HCT116 (cell line): ENCODE measurements at regions not wholly inside any gene's neighbourhood (a gene's known extent, or its start where the extent isn't known, plus 50 kb on each side); places are given as distances from the start of the nearest gene placed in this dataset.

Source experiments
- ATAC-seq: fragments of 200-7000 bp; cut with Tn5 transposase; 2 replicates; pipeline ENCODE4 v1.9.1; 2020; ENCODE audit warnings: mild to moderate bottlenecking, moderate library complexity
- BruUV-seq: library from RNA; stranded (reverse); fragments of 400-500 nt; replicated peaks from 2 replicates; lab custom pipeline; 2021; lab: Mats Ljungman, UMichigan
- CTCF ChIA-PET: fragments of 300-600 bp; sonication (Branson Sonifier 250); formaldehyde crosslinking; loops from one replicate; lab custom pipeline; 2021; ENCODE audit warnings: antibody characterized with exemption; lab: Charles Lee
- POLR2A ChIA-PET: fragments of 300-600, 350-600 bp; sonication (Branson Sonifier 250); formaldehyde crosslinking; loops from one replicate; lab custom pipeline; 2021; ENCODE audit warnings: antibody characterized with exemption; lab: Charles Lee
- RAD21 ChIA-PET, 2 experiments: fragments of 300-600 bp; sonication (Branson Sonifier 250); formaldehyde crosslinking; loops; one replicate each; lab custom pipeline; 2023; ENCODE audit warnings: low total read pairs in 2 of 2; ENCODE audit not compliant: uncharacterized antibody in 2 of 2, unreplicated experiment in 2 of 2, low non-redundant PET in 1 of 2; lab: Charles Lee
- DNase-seq: peaks from one replicate; pipeline ENCODE4 v3.0.0-alpha.2; 2010; ENCODE audit warnings: low read depth, low spot score
- H2AFZ ChIP-seq: fragments of 200-600 bp; shearing (Covaris generic), sonication (generic); 2 replicates; pipeline ENCODE4 v1.6.1; 2017; ENCODE audit warnings: low read depth, mixed run types, mixed read lengths, antibody characterized with exemption, low read length; ENCODE audit not compliant: poor library complexity, severe bottlenecking
- H3K27ac ChIP-seq: 2 replicates; pipeline ENCODE4 v1.5.1; 2012; ENCODE audit warnings: low read depth, low read length
- H3K27me3 ChIP-seq: fragments of 200-600 bp; sonication (generic); 2 replicates; pipeline ENCODE4 v1.6.1; 2016; ENCODE audit warnings: mixed run types, low read length, mixed read lengths; ENCODE audit not compliant: insufficient read depth
- H3K36me3 ChIP-seq, 2 experiments: fragments of 200-500 bp in 1 of 2; fragments of 200-600 bp in 1 of 2; sonication (Bioruptor generic) in 1 of 2; sonication (generic) in 1 of 2; 2 replicates each; pipeline versions ENCODE4 v1.5.1 to v1.6.1; 2014 to 2016; ENCODE audit warnings: low read length in 2 of 2, inconsistent platforms in 1 of 2, mixed read lengths in 1 of 2, mixed run types in 1 of 2; ENCODE audit not compliant: insufficient read depth in 2 of 2, control insufficient read depth in 1 of 2
- H3K4me1 ChIP-seq, 2 experiments: fragments of 200-600 bp in 1 of 2; sonication (generic) in 1 of 2; 2 replicates each; pipeline versions ENCODE4 v1.5.1 to v1.6.1; 2012 to 2017; ENCODE audit warnings: low read length in 2 of 2, inconsistent platforms in 1 of 2, mild to moderate bottlenecking in 1 of 2, mixed read lengths in 1 of 2, mixed run types in 1 of 2, moderate library complexity in 1 of 2; ENCODE audit not compliant: insufficient read depth in 2 of 2, control insufficient read depth in 1 of 2
- H3K4me2 ChIP-seq: fragments of 200-600 bp; sonication (generic); 2 replicates; pipeline ENCODE4 v1.6.1; 2017; ENCODE audit warnings: mixed run types, low read length, mixed read lengths
- H3K4me3 ChIP-seq, 2 experiments: fragments of 200-600 bp in 1 of 2; sonication (generic) in 1 of 2; replicated peaks in 1 of 2; 2 replicates each; pipeline ENCODE4 v1.5.1; 2011 to 2016; ENCODE audit warnings: low read length in 2 of 2, control low read depth in 1 of 2, low read depth in 1 of 2, mild to moderate bottlenecking in 1 of 2, mixed read lengths in 1 of 2, mixed run types in 1 of 2
- H3K79me2 ChIP-seq: fragments of 200-600 bp; sonication (generic); 2 replicates; pipeline ENCODE4 v1.6.1; 2017; ENCODE audit warnings: mild to moderate bottlenecking, mixed run types, low read length, moderate library complexity, mixed read lengths; ENCODE audit not compliant: insufficient read depth
- H3K9ac ChIP-seq: fragments of 200-600 bp; sonication (generic); 2 replicates; pipeline ENCODE4 v1.6.1; 2016; ENCODE audit warnings: low read length, mixed read lengths
- H3K9me2 ChIP-seq: fragments of 200-600 bp; sonication (generic), shearing (Covaris generic); 2 replicates; pipeline ENCODE4 v1.6.1; 2017; ENCODE audit warnings: mixed run types, mild to moderate bottlenecking, moderate library complexity; ENCODE audit not compliant: insufficient read depth
- H3K9me3 ChIP-seq, 2 experiments: fragments of 200-500 bp in 1 of 2; fragments of 200-600 bp in 1 of 2; sonication (Bioruptor generic) in 1 of 2; sonication (generic) in 1 of 2; 2 replicates each; pipeline ENCODE4 v1.6.1; 2014 to 2017; ENCODE audit warnings: low read length in 2 of 2, mixed read lengths in 2 of 2, inconsistent platforms in 1 of 2, low read depth in 1 of 2, mild to moderate bottlenecking in 1 of 2, mixed run types in 1 of 2, moderate library complexity in 1 of 2; ENCODE audit not compliant: control insufficient read depth in 1 of 2, insufficient read depth in 1 of 2
- H4K20me1 ChIP-seq: fragments of 200-600 bp; sonication (generic), shearing (Covaris generic); 2 replicates; pipeline ENCODE4 v1.6.1; 2017; ENCODE audit warnings: mixed run types, mild to moderate bottlenecking, moderate library complexity; ENCODE audit not compliant: insufficient read depth
- CEBPB ChIP-seq: IDR thresholded peaks from 2 replicates; pipeline ENCODE4 v1.6.1; 2012; ENCODE audit warnings: low read depth
- CTCF ChIP-seq, 3 experiments: fragments of 200-600 bp in 1 of 3; sonication (generic) in 1 of 3; IDR thresholded peaks in 2 of 3; conservative IDR thresholded peaks in 1 of 3; 2 replicates each; pipeline ENCODE4 v1.5.1; 2012 to 2017; ENCODE audit warnings: low read depth in 2 of 3, low read length in 2 of 3, antibody characterized with exemption in 1 of 3, borderline replicate concordance in 1 of 3, control low read depth in 1 of 3, mild to moderate bottlenecking in 1 of 3, mixed read lengths in 1 of 3, mixed run types in 1 of 3, moderate library complexity in 1 of 3; ENCODE audit not compliant: insufficient read depth in 1 of 3
- EZH2 ChIP-seq: fragments of 200-600 bp; sonication (generic); IDR thresholded peaks from 2 replicates; pipeline ENCODE4 v1.6.1; 2017; ENCODE audit warnings: antibody characterized with exemption, mixed run types
- EZH2phosphoT487 ChIP-seq: fragments of 200-600 bp; IDR thresholded peaks from 2 replicates; pipeline ENCODE4 v1.6.1; 2018; ENCODE audit warnings: antibody characterized with exemption, borderline replicate concordance
- FOSL1 ChIP-seq: IDR thresholded peaks from 2 replicates; pipeline ENCODE4 v1.6.1; 2012; ENCODE audit warnings: low read depth
- JUND ChIP-seq: IDR thresholded peaks from 2 replicates; pipeline ENCODE4 v1.6.1; 2012
- MAX ChIP-seq: IDR thresholded peaks from 2 replicates; pipeline ENCODE4 v1.6.1; 2012
- POLR2A ChIP-seq: IDR thresholded peaks from 2 replicates; pipeline ENCODE4 v1.7.0; 2011; ENCODE audit warnings: borderline replicate concordance; ENCODE audit not compliant: insufficient read depth, insufficient read length; ENCODE audit errors: extremely low read depth
- POLR2AphosphoS5 ChIP-seq: IDR thresholded peaks from 2 replicates; pipeline ENCODE4 v1.6.1; 2011; ENCODE audit warnings: mild to moderate bottlenecking, low read depth, low read length, moderate library complexity
- RAD21 ChIP-seq: IDR thresholded peaks from 2 replicates; pipeline ENCODE4 v1.6.1; 2012; ENCODE audit warnings: low read depth, mild to moderate bottlenecking
- REST ChIP-seq: IDR thresholded peaks from 2 replicates; pipeline ENCODE4 v1.6.1; 2012; ENCODE audit warnings: low read depth
- SIN3A ChIP-seq: IDR thresholded peaks from 2 replicates; pipeline ENCODE4 v1.6.1; 2012; ENCODE audit warnings: low read depth
- SP1 ChIP-seq: IDR thresholded peaks from 2 replicates; pipeline ENCODE4 v1.6.1; 2012; ENCODE audit warnings: low read depth
- SRF ChIP-seq: IDR thresholded peaks from 2 replicates; pipeline ENCODE4 v1.6.1; 2012; ENCODE audit warnings: low read depth
- YY1 ChIP-seq: IDR thresholded peaks from 2 replicates; pipeline ENCODE4 v1.6.1; 2011; ENCODE audit warnings: low read length, low read depth, moderate library complexity, mild to moderate bottlenecking; ENCODE audit not compliant: insufficient replicate concordance; ENCODE audit errors: extremely low read depth
- ZBTB33 ChIP-seq: IDR thresholded peaks from 2 replicates; pipeline ENCODE4 v1.6.1; 2011; ENCODE audit warnings: mild to moderate bottlenecking, low read length, moderate library complexity; ENCODE audit not compliant: insufficient replicate concordance; ENCODE audit errors: extremely low read depth
- ZNF274 ChIP-seq: fragments of 200-500 bp; sonication (Bioruptor generic); IDR thresholded peaks from 2 replicates; pipeline ENCODE4 v1.6.1; 2014; ENCODE audit warnings: mild to moderate bottlenecking, low read depth, low read length, inconsistent platforms
- intact Hi-C: fragments of 100-400 bp; cut with micrococcal nuclease; formaldehyde crosslinking; loops from 2 replicates; pipeline ENCODE4 v1.10.0; 2022

- TF ChIP-seq POLR2AphosphoS5 (no peak), MAX (no peak), REST (no peak), EZH2 (no peak), SRF (no peak), CTCF (IDR thresholded peaks at IDR 0.05 in 2 of 3, conservative IDR thresholded peaks at IDR 0.05 in 1 of 3; ENCODE audit: borderline replicate concordance in 1 of 3, insufficient read depth in 1 of 3, low read depth in 2 of 3, low read length in 2 of 3) (no peak), SP1 (no peak), JUND (no peak), ZNF274 (no peak), CEBPB (no peak), RAD21 (no peak), YY1 (no peak), ZBTB33 (no peak), EZH2phosphoT487 (no peak), SIN3A (no peak), POLR2A (no peak), FOSL1 (no peak)
- TF ChIP-seq, all 23 proteins: peak for 0
- H3K9me2 ChIP-seq: no peaks in the 10 kb centered on the region
- ChIA-PET POLR2A (no interaction called here), RAD21 (no interaction called here), CTCF (no interaction called here)
- H2AFZ ChIP-seq: no peak overlapping the region
- no peaks in the 10 kb centered on the region for H4K20me1 ChIP-seq
- no peaks in the 10 kb centered on the region for H3K9me3 ChIP-seq
- no peak overlapping the region for H3K27ac ChIP-seq
- no peak overlapping the region for H3K4me3 ChIP-seq
- H3K27me3 ChIP-seq: no peaks in the 10 kb centered on the region
- intact Hi-C loops: no loop called here
- DNase-seq: no peak
- no peaks in the 10 kb centered on the region for H3K36me3 ChIP-seq
- ATAC-seq: no peak
- no peaks in the 10 kb centered on the region for H3K79me2 ChIP-seq
- H3K9ac ChIP-seq: no peak overlapping the region
- no TSS peak for BruUV-seq
- peaks cover 14 to 29% of the 10 kb centered on the region in 2 experiments for H3K4me1 ChIP-seq
- H3K4me2 ChIP-seq: no peak overlapping the region
These were observed 246.2 kb upstream of the SEMA3C start for GRCh38 chr7:81165070-81165469.
